CD4-positive, alpha-beta T cell treated with Interleukin-2 at 100 ng/mL for 4 hours (primary cell): ENCODE measurements at regions not wholly inside any gene's neighbourhood (a gene's known extent, or its start where the extent isn't known, plus 50 kb on each side); places are given as distances from the start of the nearest gene placed in this dataset.
A peak's percentile ranks its signal among the peaks of the same experiment; 100 is the strongest.

Experiments
- DNase-seq: peaks from one replicate; pipeline ENCODE4 v3.0.0-alpha.2; 2020; ENCODE audit warnings: low spot score

DNA sequence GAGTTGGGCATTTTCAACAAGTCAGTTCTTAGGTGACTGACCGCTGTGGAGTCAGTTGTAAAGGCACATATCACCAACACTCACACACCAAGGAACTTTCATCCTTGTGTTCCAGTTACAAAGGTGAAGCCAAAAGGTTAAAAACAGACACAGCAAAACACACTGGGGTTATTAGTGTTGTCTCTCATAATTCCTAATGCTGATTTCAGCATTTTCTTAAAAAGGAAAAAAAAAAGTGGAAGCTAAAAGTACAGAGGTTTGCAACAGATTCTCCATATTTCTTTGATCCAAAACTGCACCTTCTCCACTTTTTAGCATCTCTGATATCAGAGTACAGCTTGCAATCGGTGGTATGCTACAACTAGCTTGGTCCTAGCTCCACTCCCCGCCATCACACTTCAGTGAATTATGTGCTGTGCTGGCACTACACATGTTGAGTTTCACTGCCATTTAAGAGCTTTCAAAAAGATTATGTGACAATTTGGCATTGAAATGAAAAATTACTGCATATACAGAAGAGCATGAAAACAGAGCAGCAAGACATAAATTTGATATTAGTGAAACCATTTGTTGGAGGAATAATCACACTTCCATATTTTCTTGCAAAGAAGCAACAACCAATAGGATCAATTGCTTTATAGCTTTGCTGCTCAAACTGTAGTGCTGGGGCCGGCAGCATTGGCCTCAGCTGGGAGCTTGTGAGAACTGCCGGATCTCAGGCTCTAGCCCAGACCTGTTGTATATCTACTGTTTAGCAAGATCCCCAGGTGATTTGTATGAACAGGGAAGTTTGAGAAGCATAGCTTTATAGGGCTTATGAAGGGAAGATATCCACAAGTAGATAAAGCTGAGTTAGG, 62.3 kb upstream of the DAPL1 start:
- DNase-seq, result no peak

DNA sequence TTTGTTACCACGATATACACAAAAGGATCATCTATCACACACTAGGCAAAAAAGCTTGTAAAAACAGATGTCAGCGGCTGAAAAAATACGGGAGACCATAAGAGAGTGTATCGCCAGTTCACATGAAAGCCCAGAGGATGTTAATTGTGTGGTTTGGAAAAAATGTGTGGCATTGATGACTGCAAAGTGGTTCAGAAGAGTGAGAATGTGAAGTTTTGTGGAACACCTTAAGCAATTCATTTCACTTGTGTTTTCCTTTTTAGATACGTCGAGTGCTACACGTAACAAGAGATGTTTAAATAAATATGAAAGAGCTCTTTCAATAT, 61.7 kb upstream of the DAPL1 start:
- DNase-seq, result no peak

DNA sequence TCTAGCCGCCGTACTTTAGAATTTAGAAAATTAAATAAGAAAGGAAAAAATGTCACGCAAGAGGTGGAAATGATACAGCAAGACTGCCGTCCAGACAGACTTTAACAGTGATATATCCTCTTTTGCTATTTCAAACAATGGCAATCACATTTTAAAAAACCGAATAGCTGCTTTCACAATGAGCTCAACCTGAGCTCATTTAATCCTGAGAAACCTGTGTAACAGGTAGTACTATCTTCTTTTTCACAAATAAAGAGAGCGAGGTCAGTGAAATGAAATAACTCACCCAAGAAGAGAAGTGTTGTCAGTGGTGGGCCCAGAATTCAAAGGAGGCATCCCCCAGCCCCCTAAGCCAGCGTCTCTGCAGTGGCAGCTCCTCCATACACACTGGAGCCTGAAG, 60.7 kb upstream of the DAPL1 start:
- DNase-seq, result no peak

DNA sequence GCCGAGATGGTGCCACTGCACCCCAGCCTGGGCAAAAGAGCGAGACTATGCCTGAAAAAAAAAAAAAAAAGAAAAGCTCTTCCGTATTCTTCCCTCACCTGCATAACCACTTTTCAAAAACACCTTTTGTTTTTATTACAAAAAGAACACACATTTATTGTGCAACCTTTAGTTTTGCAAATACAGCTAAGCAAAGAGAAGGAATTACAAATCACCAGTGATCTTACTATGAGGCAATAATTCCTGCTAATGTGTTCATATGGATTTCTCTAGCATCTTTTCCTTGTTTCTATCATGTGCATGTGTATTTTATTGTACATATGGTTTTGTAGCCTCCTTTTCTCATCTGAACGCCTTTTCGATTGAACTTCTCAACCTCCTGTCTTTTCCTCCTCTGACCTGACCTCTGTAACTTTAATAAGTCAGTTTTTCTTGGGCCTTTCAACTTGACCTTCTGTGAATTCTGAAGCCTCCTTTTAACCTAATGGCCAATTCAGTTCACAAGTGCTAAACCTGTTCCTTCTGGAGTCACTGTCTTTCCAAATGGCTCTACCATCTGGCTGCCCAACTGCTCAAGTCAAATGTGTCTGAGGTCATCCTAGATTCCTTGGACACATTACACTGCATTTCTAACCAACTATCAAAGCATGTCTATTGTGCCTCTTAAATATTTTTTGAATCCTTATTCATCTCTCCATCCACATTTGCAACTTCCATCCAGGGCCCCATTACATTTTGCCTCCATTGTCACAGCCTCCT, 59.1 kb upstream of the DAPL1 start:
- no peak for DNase-seq

DNA sequence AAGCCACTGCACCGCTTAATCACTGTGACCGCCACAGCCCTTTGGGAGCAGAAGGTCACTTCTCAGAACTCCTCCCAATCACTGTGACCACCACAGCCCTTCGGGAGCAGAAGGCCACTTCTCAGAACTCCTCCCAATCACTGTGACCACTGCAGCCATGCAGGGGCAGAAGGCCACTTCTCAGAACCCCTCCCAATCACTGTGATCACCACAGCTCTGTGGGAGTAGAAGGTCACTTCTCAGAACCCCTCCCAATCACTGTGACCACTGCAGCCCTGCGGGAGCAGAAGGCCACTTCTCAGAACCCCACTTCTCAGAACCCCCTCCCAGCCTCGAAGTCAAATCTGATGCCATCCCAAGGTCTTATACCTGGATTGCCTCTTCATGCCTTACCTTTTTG, 56.8 kb upstream of the DAPL1 start:
- no peak for DNase-seq

DNA sequence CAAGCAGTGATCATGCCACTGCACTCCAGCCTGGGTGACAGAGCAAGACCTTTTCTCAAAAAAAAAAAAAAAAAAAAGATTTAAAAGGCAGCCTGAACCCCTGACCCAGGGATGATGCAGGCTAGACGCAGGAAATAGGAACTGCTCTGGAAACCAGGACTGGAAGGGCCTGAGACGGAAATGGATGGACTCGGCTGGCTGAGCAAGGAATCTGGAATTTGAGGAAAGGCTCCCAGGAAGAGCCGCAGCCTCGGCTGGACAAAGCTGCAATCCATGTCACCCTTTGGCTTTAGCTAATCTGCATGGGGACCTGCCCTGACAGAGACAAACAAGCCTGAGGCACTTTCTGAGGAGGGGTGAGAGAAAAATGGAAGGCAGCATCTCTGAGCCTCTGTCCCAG, 55.0 kb upstream of the DAPL1 start:
- no peak for DNase-seq

DNA sequence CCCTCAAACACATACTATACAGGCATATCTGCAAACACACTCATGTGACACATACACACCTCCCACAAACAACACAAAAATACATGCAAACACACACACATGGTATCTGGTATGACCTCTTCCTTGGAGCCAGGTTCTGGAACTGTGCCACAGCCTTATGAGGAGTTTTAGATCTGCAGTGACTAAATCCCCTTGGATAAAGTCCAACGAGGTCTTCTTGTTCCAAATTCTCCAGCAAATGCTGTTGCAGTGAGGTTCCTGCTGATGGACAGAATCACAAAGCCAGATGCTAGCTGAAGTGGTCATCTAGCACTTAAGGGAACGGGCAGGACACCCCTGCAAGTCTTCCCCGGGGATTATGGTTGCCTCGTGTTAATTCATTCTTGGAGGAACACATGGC, 54.5 kb upstream of the DAPL1 start:
- no peak for DNase-seq

DNA sequence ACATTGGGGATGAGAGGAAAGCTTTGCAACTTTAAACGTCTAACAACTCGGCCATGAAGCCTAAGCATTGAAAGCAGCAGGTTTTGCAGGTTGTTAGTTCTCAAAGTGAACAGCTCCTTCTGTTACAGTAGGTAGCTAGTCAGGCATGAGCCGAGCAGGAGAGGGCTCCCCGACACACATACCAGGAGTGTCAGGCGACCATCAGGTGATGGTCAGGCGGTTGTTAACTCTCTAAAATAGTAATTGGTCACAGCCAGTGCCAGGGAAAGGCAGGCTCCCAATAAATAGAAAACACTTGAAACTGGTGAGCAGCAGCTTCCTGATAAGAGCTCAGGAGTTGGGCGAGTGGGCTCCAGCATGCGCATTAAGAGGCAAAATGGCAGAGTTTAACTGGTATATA, 53.5 kb upstream of the DAPL1 start:
- no peak for DNase-seq

DNA sequence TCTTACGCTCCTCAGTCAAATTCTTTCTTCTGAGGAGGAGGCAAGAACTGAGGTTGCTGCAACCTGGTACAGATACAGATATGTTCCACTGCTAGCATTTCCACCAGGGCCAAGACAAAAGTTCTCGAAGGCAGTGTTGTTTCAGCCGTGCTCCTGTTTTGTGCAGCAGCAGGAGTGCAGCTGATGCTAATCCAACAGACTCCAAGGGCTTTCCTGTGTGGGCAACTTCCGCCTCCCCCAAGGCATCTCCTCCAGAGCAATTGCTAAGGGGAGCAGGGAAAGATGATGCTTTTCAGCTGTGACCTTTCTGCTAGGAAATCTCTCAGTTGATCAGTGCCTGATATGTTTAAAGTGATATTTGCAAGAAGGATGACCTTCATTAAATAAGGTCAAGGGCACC, 52.6 kb upstream of the DAPL1 start:
- no peak for DNase-seq

DNA sequence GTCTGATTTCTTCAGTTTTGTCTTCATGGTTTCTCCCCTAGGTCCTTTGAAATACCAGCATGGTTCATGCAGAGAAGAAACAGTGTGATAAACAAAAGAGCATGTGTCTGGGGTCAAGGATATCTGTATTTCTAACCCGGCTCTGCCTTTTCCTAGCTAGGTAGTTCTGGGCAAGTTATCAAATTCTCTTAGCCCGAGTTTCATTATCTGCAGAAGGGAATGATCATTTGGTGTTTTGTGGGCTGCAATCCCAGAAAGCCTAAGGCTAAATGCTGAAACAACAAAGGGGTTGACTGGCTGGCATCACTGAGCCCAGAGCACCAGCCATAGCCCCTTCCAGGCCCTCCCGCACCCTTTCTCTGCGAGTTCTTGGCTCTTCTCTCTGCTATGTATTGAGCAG, 51.7 kb upstream of the DAPL1 start:
- no peak for DNase-seq

DNA sequence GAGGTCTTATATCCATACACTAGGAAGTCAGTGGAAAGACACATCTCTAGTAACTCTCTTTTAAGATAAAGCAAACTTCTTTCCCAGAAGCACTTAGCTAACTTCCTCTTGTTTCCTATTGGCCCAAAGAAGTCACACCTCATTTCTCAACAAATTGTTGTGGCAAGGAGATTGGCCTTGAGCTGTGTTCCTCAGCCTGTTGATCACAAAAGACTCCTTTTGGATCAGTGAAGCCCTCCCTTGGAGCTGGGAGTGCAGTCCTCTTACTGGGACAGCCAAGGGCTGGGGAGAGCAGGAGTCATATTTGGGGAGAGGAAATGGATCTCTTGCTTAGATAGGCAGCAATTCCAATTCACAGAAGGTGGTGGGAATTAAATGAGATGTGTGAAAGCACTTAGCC, 51.2 kb upstream of the DAPL1 start:
- no peak for DNase-seq

DNA sequence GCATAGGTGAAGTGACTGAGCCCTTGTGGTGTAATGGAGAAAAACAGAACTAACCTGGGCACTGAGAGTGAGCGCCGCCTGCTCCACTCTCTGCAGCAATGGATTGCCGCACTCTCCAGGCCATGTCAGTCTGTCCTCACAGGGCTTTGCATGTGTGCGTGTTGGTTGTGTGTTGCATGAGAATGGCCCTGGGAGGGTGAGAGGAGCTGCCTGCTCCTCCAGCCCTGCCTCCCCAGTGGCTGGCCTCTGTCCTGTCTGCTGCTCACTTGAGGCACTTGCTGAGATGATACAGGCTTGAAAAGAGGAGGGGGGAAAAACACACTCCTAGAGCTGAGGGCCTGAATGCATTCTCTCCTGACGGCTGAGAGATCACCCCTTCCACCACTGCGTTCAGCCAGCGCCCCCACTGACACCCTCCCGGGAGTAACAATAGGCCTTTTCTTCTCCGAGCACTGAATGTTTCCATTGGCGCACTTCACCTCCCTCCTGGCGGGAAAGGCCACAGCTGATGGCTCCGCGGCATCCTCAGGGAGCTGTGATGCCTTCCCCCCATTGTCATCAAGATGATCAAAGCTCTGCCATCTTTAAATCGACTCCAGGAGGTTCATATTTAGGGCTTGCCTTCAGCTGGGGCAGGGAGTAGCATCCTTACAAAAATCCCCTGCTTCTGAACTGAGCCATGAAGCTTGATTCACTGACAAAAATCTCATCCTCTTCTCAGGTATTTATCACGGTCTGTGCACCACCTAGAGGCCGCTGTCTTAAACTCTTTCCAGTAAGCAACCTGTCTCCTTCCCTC, 49.9 kb upstream of the DAPL1 start:
- DNase-seq, result peak; percentile 8
